ENCODE measurements at regions not wholly inside any gene's neighbourhood (a gene's known extent, or its start where the extent isn't known, plus 50 kb on each side); places are given as distances from the start of the nearest gene placed in this dataset.
"Not testable (repeated sequence)": the region's sequence is repeated elsewhere in the genome, so short reads cannot be mapped to it uniquely, and the experiment has no call there.

GRCh38 chr18:4994710-4995109, 202.3 kb downstream of the AKAIN1 start:
- WGBS, 10 experiments, result 0 to 100% (median 96%) methylated on average over 2 to 3 of the region's 3 CpGs
- ATAC-seq (replicated peaks in 6 of 8), result no peak
- in situ Hi-C loops (cut with MboI; ENCODE audit: low pct_unique_long_range_greater_than_20kb in 2 of 9, low sequenced_read_pairs in 9 of 9, unreplicated experiment in 9 of 9), result no loop called here

GRCh38 chr18:4987452-4988405, 209.3 kb downstream of the AKAIN1 start:
- WGBS, 10 experiments, result 0 to 75% (median 20%) methylated on average over 1 to 6 of the region's 10 CpGs; no CpG with 5 or more reads in 2 of the 10 experiments
- Histone ChIP-seq H3K4me3 (no peak overlapping the region), H3K4me1 (replicated peaks in 1 of 2) (no peaks in the 10 kb centered on the region), H3K27ac (no peak overlapping the region)
- ATAC-seq (replicated peaks in 6 of 8), result no peak
- in situ Hi-C loops (cut with MboI; ENCODE audit: low pct_unique_long_range_greater_than_20kb in 2 of 9, low sequenced_read_pairs in 9 of 9, unreplicated experiment in 9 of 9), result no loop called here

More at GRCh38 chr18:4994710-4995109, 202.3 kb downstream of the AKAIN1 start:
- Histone ChIP-seq H3K4me1 (replicated peaks in 1 of 2) (no peaks in the 10 kb centered on the region), H3K4me3 (no peak overlapping the region), H3K27ac (no peak overlapping the region)

- no peak overlapping the region for H3K27ac ChIP-seq
- H3K4me1 ChIP-seq (replicated peaks in 1 of 2), result no peaks in the 10 kb centered on the region
- no peak overlapping the region for H3K4me3 ChIP-seq
- in situ Hi-C loops (cut with MboI; ENCODE audit: low pct_unique_long_range_greater_than_20kb in 2 of 9, low sequenced_read_pairs in 9 of 9, unreplicated experiment in 9 of 9), result no loop called here
- WGBS, 10 experiments, result 0 to 76% (median 35%) methylated on average over 1 to 5 of the region's 6 CpGs; no CpG with 5 or more reads in 6 of the 10 experiments
- ATAC-seq (replicated peaks in 6 of 8), result no peak
Observed at GRCh38 chr18:4986677-4987076, 210.4 kb downstream of the AKAIN1 start.

- no peak overlapping the region for H3K27ac ChIP-seq
- in situ Hi-C loops (cut with MboI; ENCODE audit: low pct_unique_long_range_greater_than_20kb in 2 of 9, low sequenced_read_pairs in 9 of 9, unreplicated experiment in 9 of 9), result no loop called here
- no peak overlapping the region for H3K4me3 ChIP-seq
- ATAC-seq (replicated peaks in 6 of 8), result no peak
- no peaks in the 10 kb centered on the region for H3K4me1 ChIP-seq (replicated peaks in 1 of 2)
Observed at GRCh38 chr18:4986066-4986465, 211.0 kb downstream of the AKAIN1 start.

GRCh38 chr18:4961121-4961909, 235.7 kb downstream of the AKAIN1 start:
- in situ Hi-C loops (cut with MboI; ENCODE audit: low pct_unique_long_range_greater_than_20kb in 2 of 9, low sequenced_read_pairs in 9 of 9, unreplicated experiment in 9 of 9), result no loop called here
- no peak overlapping the region for H3K27ac ChIP-seq
- H3K4me3 ChIP-seq, result no peak overlapping the region
- no peak for ATAC-seq (replicated peaks in 6 of 8)
- whole genome bisulfite sequencing, 10 experiments, result 17 to 100% (median 89%) methylated on average over 1 to 3 of the region's 4 CpGs; no CpG with 5 or more reads in 2 of the 10 experiments
- no peaks in the 10 kb centered on the region for H3K4me1 ChIP-seq (replicated peaks in 1 of 2)

GRCh38 chr18:4960578-4960977, 236.5 kb downstream of the AKAIN1 start:
- Histone ChIP-seq H3K4me3 (no peak overlapping the region), H3K27ac (no peak overlapping the region), H3K4me1 (replicated peaks in 1 of 2) (no peaks in the 10 kb centered on the region)
- 27 to 100% (median 90%) methylated on average over 1 to 5 of the region's 5 CpGs for WGBS, 10 experiments
- no peak for ATAC-seq (replicated peaks in 6 of 8)
- in situ Hi-C loops (cut with MboI; ENCODE audit: low pct_unique_long_range_greater_than_20kb in 2 of 9, low sequenced_read_pairs in 9 of 9, unreplicated experiment in 9 of 9), result no loop called here

GRCh38 chr18:4931209-4931608, 265.8 kb downstream of the AKAIN1 start:
- H3K27ac ChIP-seq, result no peak overlapping the region
- WGBS, 10 experiments, result 0 to 100% (median 90%) methylated on average over 1 of the region's 1 CpG; no CpG with 5 or more reads in 6 of the 10 experiments
- in situ Hi-C loops (cut with MboI; ENCODE audit: low pct_unique_long_range_greater_than_20kb in 2 of 9, low sequenced_read_pairs in 9 of 9, unreplicated experiment in 9 of 9), result no loop called here
- no peak for ATAC-seq (replicated peaks in 6 of 8)
- H3K4me3 ChIP-seq, result no peak overlapping the region
- H3K4me1 ChIP-seq (replicated peaks in 1 of 2), result no peaks in the 10 kb centered on the region

- no peak for ATAC-seq (replicated peaks in 6 of 8)
- no peaks in the 10 kb centered on the region for H3K4me1 ChIP-seq (replicated peaks in 1 of 2)
- H3K4me3 ChIP-seq, result no peak overlapping the region
- in situ Hi-C loops (cut with MboI; ENCODE audit: low pct_unique_long_range_greater_than_20kb in 2 of 9, low sequenced_read_pairs in 9 of 9, unreplicated experiment in 9 of 9), result no loop called here
- H3K27ac ChIP-seq, result no peak overlapping the region
Observed at GRCh38 chr18:4921548-4921947, 275.5 kb downstream of the AKAIN1 start.

GRCh38 chr18:4917509-4917908, 279.5 kb downstream of the AKAIN1 start:
- H3K4me1 ChIP-seq (replicated peaks in 1 of 2); H3K27ac ChIP-seq; H3K4me3 ChIP-seq; ATAC-seq (replicated peaks in 6 of 8); in situ Hi-C loops (cut with MboI; ENCODE audit: low pct_unique_long_range_greater_than_20kb in 2 of 9, low sequenced_read_pairs in 9 of 9, unreplicated experiment in 9 of 9): not testable (repeated sequence)
- WGBS, 10 experiments, result 0 to 40% methylated on average over 1 of the region's 7 CpGs; no CpG with 5 or more reads in 8 of the 10 experiments

- no peak overlapping the region for H3K27ac ChIP-seq
- peak in 5 of 8 experiments; percentile 65 to 92 (median 80) for ATAC-seq (replicated peaks in 6 of 8)
- WGBS, 10 experiments, result 0 to 67% (median 28%) methylated on average over 1 to 3 of the region's 3 CpGs; no CpG with 5 or more reads in 3 of the 10 experiments
- H3K4me1 ChIP-seq (replicated peaks in 1 of 2), result peaks cover 0 to 13% of the 10 kb centered on the region in 2 donors
- in situ Hi-C loops (cut with MboI; ENCODE audit: low pct_unique_long_range_greater_than_20kb in 2 of 9, low sequenced_read_pairs in 9 of 9, unreplicated experiment in 9 of 9), result no loop called here
- no peak overlapping the region for H3K4me3 ChIP-seq
Observed at GRCh38 chr18:4908328-4908727, 288.7 kb downstream of the AKAIN1 start.

GRCh38 chr18:4906856-4907255, 290.2 kb downstream of the AKAIN1 start:
- in situ Hi-C loops (cut with MboI; ENCODE audit: low pct_unique_long_range_greater_than_20kb in 2 of 9, low sequenced_read_pairs in 9 of 9, unreplicated experiment in 9 of 9), result no loop called here
- ATAC-seq (replicated peaks in 6 of 8), result peak in 1 of 8 experiments; percentile 21
- Histone ChIP-seq H3K4me3 (no peak overlapping the region), H3K27ac (no peak overlapping the region), H3K4me1 (replicated peaks in 1 of 2) (peaks cover 0 to 13% of the 10 kb centered on the region in 2 donors)
- 32 to 91% (median 72%) methylated on average over 2 to 3 of the region's 3 CpGs; no CpG with 5 or more reads in 2 of the 10 experiments for WGBS, 10 experiments

GRCh38 chr18:4888251-4889040, 308.6 kb downstream of the AKAIN1 start:
- in situ Hi-C loops (cut with MboI; ENCODE audit: low pct_unique_long_range_greater_than_20kb in 2 of 9, low sequenced_read_pairs in 9 of 9, unreplicated experiment in 9 of 9), result loop anchor here in 1 of 9 experiments (25.0 kb wide), 1 partner anchor 101 kb away; no protein-coding TSS in a partner anchor

More at GRCh38 chr18:4888251-4889040, 308.6 kb downstream of the AKAIN1 start:
- H3K4me3 ChIP-seq, result no peak overlapping the region
- H3K27ac ChIP-seq, result no peak overlapping the region
- ATAC-seq (replicated peaks in 6 of 8), result peak in 5 of 8 experiments; percentile 82 to 97 (median 94)
- 0 to 76% (median 41%) methylated on average over 1 to 6 of the region's 6 CpGs for WGBS, 10 experiments
- peaks cover 3 to 12% of the 10 kb centered on the region in 2 donors for H3K4me1 ChIP-seq (replicated peaks in 1 of 2)

Data from motor neuron (in vitro differentiated cells).